Testis (tissue), 2 donors: ENCODE measurements at regions not wholly inside any gene's neighbourhood (a gene's known extent, or its start where the extent isn't known, plus 50 kb on each side); places are given as distances from the start of the nearest gene placed in this dataset.

ENCODE experiments used
- POLR2A ChIP-seq: fragments of 450-650 bp; IDR thresholded peaks from one replicate; pipeline ENCODE4 v1.6.1; 2017; ENCODE audit warnings: antibody characterized with exemption, mild to moderate bottlenecking, moderate library complexity
- TF ChIP-seq, protein P1 (sequence below), 3 experiments: fragments of 450-650 bp in 2 of 3; fragments of 200-600 bp in 1 of 3; sonication (generic) in 1 of 3; IDR thresholded peaks; one replicate each; pipeline ENCODE4 v1.5.1; 2016 to 2019; ENCODE audit warnings: antibody characterized with exemption in 3 of 3, mild to moderate bottlenecking in 2 of 3, moderate library complexity in 1 of 3

- no peak for TF ChIP-seq POLR2A
- TF ChIP-seq, protein P1, sequence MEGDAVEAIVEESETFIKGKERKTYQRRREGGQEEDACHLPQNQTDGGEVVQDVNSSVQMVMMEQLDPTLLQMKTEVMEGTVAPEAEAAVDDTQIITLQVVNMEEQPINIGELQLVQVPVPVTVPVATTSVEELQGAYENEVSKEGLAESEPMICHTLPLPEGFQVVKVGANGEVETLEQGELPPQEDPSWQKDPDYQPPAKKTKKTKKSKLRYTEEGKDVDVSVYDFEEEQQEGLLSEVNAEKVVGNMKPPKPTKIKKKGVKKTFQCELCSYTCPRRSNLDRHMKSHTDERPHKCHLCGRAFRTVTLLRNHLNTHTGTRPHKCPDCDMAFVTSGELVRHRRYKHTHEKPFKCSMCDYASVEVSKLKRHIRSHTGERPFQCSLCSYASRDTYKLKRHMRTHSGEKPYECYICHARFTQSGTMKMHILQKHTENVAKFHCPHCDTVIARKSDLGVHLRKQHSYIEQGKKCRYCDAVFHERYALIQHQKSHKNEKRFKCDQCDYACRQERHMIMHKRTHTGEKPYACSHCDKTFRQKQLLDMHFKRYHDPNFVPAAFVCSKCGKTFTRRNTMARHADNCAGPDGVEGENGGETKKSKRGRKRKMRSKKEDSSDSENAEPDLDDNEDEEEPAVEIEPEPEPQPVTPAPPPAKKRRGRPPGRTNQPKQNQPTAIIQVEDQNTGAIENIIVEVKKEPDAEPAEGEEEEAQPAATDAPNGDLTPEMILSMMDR (IDR thresholded peaks at IDR 0.05): no peak
These were observed 70.8 kb upstream of the CDC42EP3 start for GRCh38 chr2:37742286-37742685.
